ENCODE measurements at regions not wholly inside any gene's neighbourhood (a gene's known extent, or its start where the extent isn't known, plus 50 kb on each side); places are given as distances from the start of the nearest gene placed in this dataset.
"Not testable (repeated sequence)": the region's sequence is repeated elsewhere in the genome, so short reads cannot be mapped to it uniquely, and the experiment has no call there.

GRCh38 chr5:152456815-152457443 lies 51.9 kb upstream of the NMUR2 start:
- DNase-seq: no peak

- DNase-seq: no peak
Measured at GRCh38 chr5:152462021-152462721, 57.1 kb upstream of the NMUR2 start.

- DNase-seq: no peak
Measured at GRCh38 chr5:152464048-152464447, 59.0 kb upstream of the NMUR2 start.

GRCh38 chr5:152465140-152465539 lies 60.1 kb upstream of the NMUR2 start:
- DNase-seq: no peak

GRCh38 chr5:152466085-152466745 lies 61.1 kb upstream of the NMUR2 start:
- no peak for DNase-seq

- no peak for DNase-seq
Measured at GRCh38 chr5:152470167-152470566, 65.1 kb upstream of the NMUR2 start.

GRCh38 chr5:152472083-152472482 lies 67.0 kb upstream of the NMUR2 start:
- DNase-seq: no peak

GRCh38 chr5:152474961-152475360 lies 69.9 kb upstream of the NMUR2 start:
- DNase-seq: no peak

- no peak for DNase-seq
Measured at GRCh38 chr5:152477536-152477935, 72.5 kb upstream of the NMUR2 start.

- DNase-seq: not testable (repeated sequence)
Measured at GRCh38 chr5:152479866-152480265, 74.8 kb upstream of the NMUR2 start.

GRCh38 chr5:152480677-152481076 lies 75.6 kb upstream of the NMUR2 start:
- DNase-seq: not testable (repeated sequence)

GRCh38 chr5:152487130-152487529 lies 82.1 kb upstream of the NMUR2 start:
- DNase-seq: no peak

GRCh38 chr5:152488869-152489268 lies 83.8 kb upstream of the NMUR2 start:
- DNase-seq: no peak

- no peak for DNase-seq
Measured at GRCh38 chr5:152499814-152500535, 94.9 kb upstream of the NMUR2 start.

GRCh38 chr5:152501294-152501693 lies 96.2 kb upstream of the NMUR2 start:
- no peak for DNase-seq

- DNase-seq: no peak
Measured at GRCh38 chr5:152503206-152503605, 98.1 kb upstream of the NMUR2 start.

GRCh38 chr5:152505442-152506042 lies 100.5 kb upstream of the NMUR2 start:
- DNase-seq: peak; percentile 45

GRCh38 chr5:152511120-152511519 lies 106.0 kb upstream of the NMUR2 start:
- DNase-seq: no peak

GRCh38 chr5:152511531-152512132 lies 106.6 kb upstream of the NMUR2 start:
- DNase-seq: no peak

GRCh38 chr5:152514827-152515397 lies 109.8 kb upstream of the NMUR2 start:
- DNase-seq: peak; percentile 55

GRCh38 chr5:152523964-152524363 lies 118.9 kb upstream of the NMUR2 start:
- DNase-seq: no peak

GRCh38 chr5:152527358-152528052 lies 122.4 kb upstream of the NMUR2 start:
- DNase-seq: no peak
